ENCODE measurements at regions not wholly inside any gene's neighbourhood (a gene's known extent, or its start where the extent isn't known, plus 50 kb on each side); places are given as distances from the start of the nearest gene placed in this dataset.

DNA sequence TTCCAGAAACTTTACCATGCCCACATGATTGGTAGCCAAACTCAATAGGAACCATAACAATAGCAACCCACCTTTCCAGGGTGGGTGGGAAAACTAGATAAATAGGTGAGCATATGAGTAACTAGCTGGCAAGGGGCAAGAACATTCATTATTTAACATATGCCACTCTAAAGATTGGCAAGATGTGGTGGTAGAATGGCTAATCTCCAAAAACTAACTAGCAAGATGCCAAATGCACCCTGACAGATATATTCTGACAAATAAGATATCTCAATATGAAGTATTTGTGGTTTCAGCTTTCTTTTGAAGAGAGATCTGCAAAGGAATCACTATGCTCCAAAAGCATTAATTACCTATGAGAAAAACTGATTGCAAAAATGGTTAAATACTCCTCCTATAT lies 895.6 kb downstream of the TLE1 start:
- TF ChIP-seq, protein P1, sequence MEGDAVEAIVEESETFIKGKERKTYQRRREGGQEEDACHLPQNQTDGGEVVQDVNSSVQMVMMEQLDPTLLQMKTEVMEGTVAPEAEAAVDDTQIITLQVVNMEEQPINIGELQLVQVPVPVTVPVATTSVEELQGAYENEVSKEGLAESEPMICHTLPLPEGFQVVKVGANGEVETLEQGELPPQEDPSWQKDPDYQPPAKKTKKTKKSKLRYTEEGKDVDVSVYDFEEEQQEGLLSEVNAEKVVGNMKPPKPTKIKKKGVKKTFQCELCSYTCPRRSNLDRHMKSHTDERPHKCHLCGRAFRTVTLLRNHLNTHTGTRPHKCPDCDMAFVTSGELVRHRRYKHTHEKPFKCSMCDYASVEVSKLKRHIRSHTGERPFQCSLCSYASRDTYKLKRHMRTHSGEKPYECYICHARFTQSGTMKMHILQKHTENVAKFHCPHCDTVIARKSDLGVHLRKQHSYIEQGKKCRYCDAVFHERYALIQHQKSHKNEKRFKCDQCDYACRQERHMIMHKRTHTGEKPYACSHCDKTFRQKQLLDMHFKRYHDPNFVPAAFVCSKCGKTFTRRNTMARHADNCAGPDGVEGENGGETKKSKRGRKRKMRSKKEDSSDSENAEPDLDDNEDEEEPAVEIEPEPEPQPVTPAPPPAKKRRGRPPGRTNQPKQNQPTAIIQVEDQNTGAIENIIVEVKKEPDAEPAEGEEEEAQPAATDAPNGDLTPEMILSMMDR (IDR thresholded peaks at IDR 0.05) = no peak
- TF ChIP-seq POLR2A (IDR thresholded peaks at IDR 0.05) = no peak

Data from transverse colon (tissue), 3 donors.